ENCODE measurements at regions not wholly inside any gene's neighbourhood (a gene's known extent, or its start where the extent isn't known, plus 50 kb on each side); places are given as distances from the start of the nearest gene placed in this dataset.

DNA sequence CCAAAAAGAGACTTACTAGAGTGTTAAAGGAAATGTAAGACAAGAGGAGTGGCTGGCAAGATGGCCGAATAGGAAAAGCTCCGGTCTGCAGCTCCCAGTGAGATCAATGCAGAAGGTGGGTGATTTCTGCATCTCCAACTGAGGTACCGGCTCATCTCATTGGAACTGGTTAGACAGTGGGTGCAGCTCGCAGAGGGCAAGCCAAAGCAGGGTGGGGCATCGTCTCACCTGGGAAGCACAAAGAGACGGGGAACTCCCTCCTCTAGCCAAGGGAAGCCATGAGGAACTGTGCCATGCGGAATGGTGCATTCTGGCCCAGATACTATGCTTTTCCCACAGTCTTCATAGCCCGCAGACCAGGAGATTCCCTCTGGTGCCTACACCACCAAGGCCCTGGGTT lies 308.7 kb downstream of the AGTPBP1 start:
- TF ChIP-seq, protein P1, sequence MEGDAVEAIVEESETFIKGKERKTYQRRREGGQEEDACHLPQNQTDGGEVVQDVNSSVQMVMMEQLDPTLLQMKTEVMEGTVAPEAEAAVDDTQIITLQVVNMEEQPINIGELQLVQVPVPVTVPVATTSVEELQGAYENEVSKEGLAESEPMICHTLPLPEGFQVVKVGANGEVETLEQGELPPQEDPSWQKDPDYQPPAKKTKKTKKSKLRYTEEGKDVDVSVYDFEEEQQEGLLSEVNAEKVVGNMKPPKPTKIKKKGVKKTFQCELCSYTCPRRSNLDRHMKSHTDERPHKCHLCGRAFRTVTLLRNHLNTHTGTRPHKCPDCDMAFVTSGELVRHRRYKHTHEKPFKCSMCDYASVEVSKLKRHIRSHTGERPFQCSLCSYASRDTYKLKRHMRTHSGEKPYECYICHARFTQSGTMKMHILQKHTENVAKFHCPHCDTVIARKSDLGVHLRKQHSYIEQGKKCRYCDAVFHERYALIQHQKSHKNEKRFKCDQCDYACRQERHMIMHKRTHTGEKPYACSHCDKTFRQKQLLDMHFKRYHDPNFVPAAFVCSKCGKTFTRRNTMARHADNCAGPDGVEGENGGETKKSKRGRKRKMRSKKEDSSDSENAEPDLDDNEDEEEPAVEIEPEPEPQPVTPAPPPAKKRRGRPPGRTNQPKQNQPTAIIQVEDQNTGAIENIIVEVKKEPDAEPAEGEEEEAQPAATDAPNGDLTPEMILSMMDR (IDR thresholded peaks at IDR 0.05), result no peak
- no peak for TF ChIP-seq POLR2A (IDR thresholded peaks at IDR 0.05)
- TF ChIP-seq POLR2AphosphoS5 (IDR thresholded peaks at IDR 0.05), result no peak
- no peak for TF ChIP-seq EP300 (IDR thresholded peaks at IDR 0.05; ENCODE audit: low read depth)

Data from transverse colon (tissue), 4 donors.